ENCODE measurements at regions not wholly inside any gene's neighbourhood (a gene's known extent, or its start where the extent isn't known, plus 50 kb on each side); places are given as distances from the start of the nearest gene placed in this dataset.

DNA sequence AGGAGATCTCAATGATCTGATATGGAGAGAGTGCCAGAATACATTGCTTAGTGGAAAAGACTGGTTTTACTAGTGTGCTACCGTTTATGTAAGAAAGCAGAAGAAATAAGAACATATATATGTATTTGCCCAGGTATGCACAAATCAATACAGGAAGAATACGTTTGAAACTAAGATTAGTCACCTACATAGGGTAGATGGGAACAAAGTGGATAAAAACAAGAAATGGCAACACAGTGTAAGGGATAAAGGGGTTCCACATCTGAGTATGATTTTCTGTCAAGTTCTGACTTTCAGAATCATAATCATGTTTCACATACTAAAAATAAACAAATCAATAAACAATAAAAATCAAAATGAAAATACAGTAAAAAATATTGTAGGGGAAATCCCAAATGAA lies 148.6 kb upstream of the NAMPT start:
- Histone ChIP-seq H3K4me3 (no peak overlapping the region), H3K27ac (no peak overlapping the region), H3K27me3 (no peaks in the 10 kb centered on the region), H3K36me3 (no peaks in the 10 kb centered on the region), H3K4me1 (peaks cover 0 to 12% (median 0%) of the 10 kb centered on the region in 3 donors), H3K9me3 (no peaks in the 10 kb centered on the region)
- TF ChIP-seq, protein P1, sequence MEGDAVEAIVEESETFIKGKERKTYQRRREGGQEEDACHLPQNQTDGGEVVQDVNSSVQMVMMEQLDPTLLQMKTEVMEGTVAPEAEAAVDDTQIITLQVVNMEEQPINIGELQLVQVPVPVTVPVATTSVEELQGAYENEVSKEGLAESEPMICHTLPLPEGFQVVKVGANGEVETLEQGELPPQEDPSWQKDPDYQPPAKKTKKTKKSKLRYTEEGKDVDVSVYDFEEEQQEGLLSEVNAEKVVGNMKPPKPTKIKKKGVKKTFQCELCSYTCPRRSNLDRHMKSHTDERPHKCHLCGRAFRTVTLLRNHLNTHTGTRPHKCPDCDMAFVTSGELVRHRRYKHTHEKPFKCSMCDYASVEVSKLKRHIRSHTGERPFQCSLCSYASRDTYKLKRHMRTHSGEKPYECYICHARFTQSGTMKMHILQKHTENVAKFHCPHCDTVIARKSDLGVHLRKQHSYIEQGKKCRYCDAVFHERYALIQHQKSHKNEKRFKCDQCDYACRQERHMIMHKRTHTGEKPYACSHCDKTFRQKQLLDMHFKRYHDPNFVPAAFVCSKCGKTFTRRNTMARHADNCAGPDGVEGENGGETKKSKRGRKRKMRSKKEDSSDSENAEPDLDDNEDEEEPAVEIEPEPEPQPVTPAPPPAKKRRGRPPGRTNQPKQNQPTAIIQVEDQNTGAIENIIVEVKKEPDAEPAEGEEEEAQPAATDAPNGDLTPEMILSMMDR (IDR thresholded peaks at IDR 0.05): no peak
- no peak for TF ChIP-seq POLR2A (IDR thresholded peaks at IDR 0.05)
- no peak for TF ChIP-seq POLR2AphosphoS5 (IDR thresholded peaks at IDR 0.05)
- no peak for TF ChIP-seq EP300 (IDR thresholded peaks at IDR 0.05)
- WGBS, 2 donors (ENCODE audit: low coverage in 1 of 2): 80 to 89% methylated on average over 2 of the region's 2 CpGs
- ATAC-seq: no peak

DNA sequence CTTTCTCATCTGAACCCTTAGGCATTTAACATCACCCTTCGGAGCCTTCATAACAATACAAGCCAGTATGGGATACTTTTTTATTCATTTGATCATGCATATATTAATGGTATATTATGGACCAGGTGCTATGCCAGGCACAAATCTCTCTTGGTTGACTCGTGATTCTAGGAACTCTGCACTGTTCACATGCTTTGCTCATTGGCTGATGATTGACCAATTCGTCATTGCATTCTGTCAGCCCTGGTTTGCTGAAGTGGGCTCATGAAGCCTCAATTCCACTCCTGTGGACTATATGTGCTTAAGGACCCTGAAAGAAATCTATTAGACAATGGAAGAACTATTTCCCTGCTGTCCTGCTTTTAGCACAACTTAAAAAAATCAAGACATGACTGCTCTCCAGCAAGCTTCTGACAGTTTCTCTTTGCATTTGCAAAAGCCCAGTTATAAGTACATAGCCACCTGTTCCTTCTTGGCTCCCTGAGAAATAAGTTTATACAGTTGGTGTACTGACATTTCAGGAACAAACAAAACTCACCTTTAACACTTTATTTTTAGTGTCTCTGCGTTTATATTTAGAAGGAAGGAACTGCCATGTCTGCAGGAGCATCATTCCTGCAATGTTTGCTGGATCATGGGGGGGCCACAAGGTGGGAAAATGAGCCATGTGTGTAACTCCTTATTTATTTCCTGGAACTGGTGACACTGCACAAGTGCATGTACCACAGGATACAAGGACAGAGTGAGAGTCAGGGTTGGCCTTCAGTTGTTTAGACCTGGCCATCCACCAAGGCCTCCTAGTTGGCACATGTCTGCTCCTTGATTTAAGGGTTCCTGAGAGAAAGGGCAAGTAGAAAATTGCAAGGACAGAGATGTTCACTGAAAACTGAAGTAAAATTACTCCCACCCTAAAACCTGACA lies 146.0 kb upstream of the NAMPT start:
- TF ChIP-seq EP300 (IDR thresholded peaks at IDR 0.05) (no peak), POLR2AphosphoS5 (IDR thresholded peaks at IDR 0.05) (peak; percentile 19)
- TF ChIP-seq, protein P1 (IDR thresholded peaks at IDR 0.05): no peak
- peaks cover 0 to 15% (median 0%) of the 10 kb centered on the region in 3 donors for H3K4me1 ChIP-seq
- 21 to 48% methylated on average over 3 of the region's 4 CpGs for WGBS, 2 donors (ENCODE audit: low coverage in 1 of 2)
- no peak for ATAC-seq
- no peaks in the 10 kb centered on the region for H3K27me3 ChIP-seq
- H3K36me3 ChIP-seq: no peaks in the 10 kb centered on the region
- H3K27ac ChIP-seq: no peak overlapping the region
- no peak overlapping the region for H3K4me3 ChIP-seq
- no peaks in the 10 kb centered on the region for H3K9me3 ChIP-seq

DNA sequence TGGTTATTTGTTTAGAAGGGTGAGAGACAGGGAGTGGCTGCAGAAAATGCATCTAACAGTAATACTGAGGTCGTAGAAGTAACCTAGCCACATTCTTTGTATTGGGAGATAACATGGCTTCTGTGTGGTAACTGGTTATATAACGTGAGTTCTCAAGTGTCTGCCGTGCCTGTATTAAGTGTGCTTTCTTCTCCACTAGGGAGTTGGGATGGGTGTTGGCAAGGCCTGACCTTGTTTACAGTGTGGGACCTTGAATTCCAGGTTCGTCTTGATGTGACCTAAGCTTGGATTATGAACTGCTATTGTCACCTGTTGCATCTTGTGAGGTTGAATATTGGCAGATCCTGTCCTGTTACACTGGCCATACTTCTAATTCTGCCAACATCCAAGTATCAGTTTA lies 145.3 kb upstream of the NAMPT start:
- WGBS, 2 donors (ENCODE audit: low coverage in 1 of 2): 75 to 91% methylated on average over 4 of the region's 4 CpGs

DNA sequence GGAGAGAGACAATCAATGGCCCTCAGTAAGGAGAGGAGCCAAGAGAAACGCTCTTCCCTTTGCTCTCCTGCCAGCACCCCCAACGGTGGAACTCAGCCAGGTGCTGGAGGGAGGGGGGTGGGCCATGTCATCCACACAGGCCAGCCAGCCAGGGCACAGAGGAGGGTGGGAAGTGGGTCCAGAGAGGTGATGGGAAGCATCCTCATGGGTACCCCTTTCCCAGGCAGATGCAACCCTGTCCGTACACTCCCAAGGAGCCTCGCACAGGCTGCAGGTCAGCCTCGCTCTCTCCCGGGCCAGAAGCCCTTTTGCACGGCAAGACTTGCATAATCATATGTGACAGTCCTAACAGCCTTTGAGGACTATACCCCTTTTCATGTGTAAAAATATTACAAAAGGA lies 142.0 kb upstream of the NAMPT start:
- Histone ChIP-seq H3K27ac (no peak overlapping the region), H3K4me3 (no peak overlapping the region), H3K4me1 (peaks cover 2 to 41% (median 13%) of the 10 kb centered on the region in 3 donors), H3K36me3 (no peaks in the 10 kb centered on the region), H3K9me3 (no peaks in the 10 kb centered on the region), H3K27me3 (no peaks in the 10 kb centered on the region)
- TF ChIP-seq POLR2A (IDR thresholded peaks at IDR 0.05): no peak
- TF ChIP-seq, protein P1 (IDR thresholded peaks at IDR 0.05): no peak
- TF ChIP-seq EP300 (IDR thresholded peaks at IDR 0.05): no peak
- no peak for TF ChIP-seq POLR2AphosphoS5 (IDR thresholded peaks at IDR 0.05)
- WGBS, 2 donors (ENCODE audit: low coverage in 1 of 2): 67 to 71% methylated on average over 6 to 7 of the region's 7 CpGs
- ATAC-seq: no peak

More for the DNA sequence above, 145.3 kb upstream of the NAMPT start:
- Histone ChIP-seq H3K27me3 (no peaks in the 10 kb centered on the region), H3K4me1 (peaks cover 0 to 22% (median 4%) of the 10 kb centered on the region in 3 donors), H3K9me3 (no peaks in the 10 kb centered on the region), H3K36me3 (no peaks in the 10 kb centered on the region), H3K27ac (no peak overlapping the region), H3K4me3 (no peak overlapping the region)
- no peak for TF ChIP-seq POLR2A (IDR thresholded peaks at IDR 0.05)
- no peak for TF ChIP-seq EP300 (IDR thresholded peaks at IDR 0.05)
- TF ChIP-seq, protein P1 (IDR thresholded peaks at IDR 0.05): no peak
- no peak for TF ChIP-seq POLR2AphosphoS5 (IDR thresholded peaks at IDR 0.05)
- ATAC-seq: no peak
